Tibial nerve (tissue), 4 donors: ENCODE measurements at regions not wholly inside any gene's neighbourhood (a gene's known extent, or its start where the extent isn't known, plus 50 kb on each side); places are given as distances from the start of the nearest gene placed in this dataset.
"Not testable (repeated sequence)": the region's sequence is repeated elsewhere in the genome, so short reads cannot be mapped to it uniquely, and the experiment has no call there.

Source experiments
- DNase-seq, 2 donors: peaks; one replicate each; pipeline ENCODE4 v3.0.0-alpha.2; 2019; ENCODE audit warnings: low spot score in 2 of 2
- H3K27ac ChIP-seq, 4 donors: fragments of 200-600 bp; sonication (generic) in 3 of 4; one replicate each; pipeline ENCODE4 v1.5.1; 2017 to 2019; ENCODE audit warnings: mild to moderate bottlenecking in 1 of 4
- H3K27me3 ChIP-seq, 2 donors: fragments of 200-600 bp; sonication (generic) in 1 of 2; one replicate each; pipeline versions ENCODE4 v1.5.1 to v1.6.0; 2017 to 2019
- H3K36me3 ChIP-seq, 3 donors: fragments of 200-600 bp; sonication (generic); one replicate each; pipeline ENCODE4 v1.5.1; 2018 to 2019
- H3K4me1 ChIP-seq, 4 donors: fragments of 200-600 bp; sonication (generic) in 3 of 4; one replicate each; pipeline ENCODE4 v1.5.1; 2017 to 2019
- H3K4me3 ChIP-seq, 4 donors: fragments of 200-600 bp; sonication (generic) in 3 of 4; one replicate each; pipeline ENCODE4 v1.5.1; 2017 to 2019; ENCODE audit warnings: mild to moderate bottlenecking in 1 of 4, moderate library complexity in 1 of 4
- H3K9me3 ChIP-seq, 4 donors: fragments of 200-600 bp; sonication (generic) in 3 of 4; one replicate each; pipeline ENCODE4 v1.5.1; 2017 to 2019
- CTCF ChIP-seq, 5 experiments: fragments of 200-600 bp in 3 of 5; fragments of 450-650 bp in 2 of 5; sonication (generic) in 3 of 5; IDR thresholded peaks; one replicate each; pipeline ENCODE4 v1.5.1; 2016 to 2019; ENCODE audit warnings: antibody characterized with exemption in 5 of 5, mild to moderate bottlenecking in 3 of 5, moderate library complexity in 2 of 5
- EP300 ChIP-seq, 2 donors: sonication (generic); formaldehyde crosslinking; IDR thresholded peaks; one replicate each; pipeline ENCODE4 v1.6.1; 2017; ENCODE audit warnings: antibody characterized with exemption in 2 of 2, mild to moderate bottlenecking in 1 of 2
- POLR2A ChIP-seq, 2 donors: fragments of 450-650 bp; IDR thresholded peaks; one replicate each; pipeline ENCODE4 v1.6.1; 2017; ENCODE audit warnings: antibody characterized with exemption in 2 of 2, mild to moderate bottlenecking in 2 of 2, moderate library complexity in 2 of 2
- WGBS, 2 donors: methylation state at CpG; one replicate each; pipeline ENCODE4 v1.1.5; 2018; 5-methylcytosine and 5-hydroxymethylcytosine counted together

GRCh38 chr4:9703391-9703790 is 78.0 kb upstream of the DRD5 start:
- TF ChIP-seq POLR2A (IDR thresholded peaks at IDR 0.05) = no peak
- peak; percentile 39 to 62 (median 51) for TF ChIP-seq CTCF (IDR thresholded peaks at IDR 0.05)
- 21 to 24% methylated on average over 11 of the region's 11 CpGs for WGBS, 2 donors
- Histone ChIP-seq H3K4me1 (no peaks in the 10 kb centered on the region), H3K27ac (no peak overlapping the region), H3K4me3 (no peak overlapping the region), H3K36me3 (no peaks in the 10 kb centered on the region), H3K27me3 (no peaks in the 10 kb centered on the region), H3K9me3 (no peaks in the 10 kb centered on the region)
- peak; percentile 52 to 72 for DNase-seq

- H3K4me3 ChIP-seq, H3K36me3 ChIP-seq, H3K9me3 ChIP-seq, H3K4me1 ChIP-seq, DNase-seq, H3K27me3 ChIP-seq, H3K27ac ChIP-seq: not testable (repeated sequence)
- 83 to 88% methylated on average over 6 of the region's 6 CpGs for WGBS, 2 donors
Measured at GRCh38 chr4:9704126-9704525, 77.3 kb upstream of the DRD5 start.

DNA sequence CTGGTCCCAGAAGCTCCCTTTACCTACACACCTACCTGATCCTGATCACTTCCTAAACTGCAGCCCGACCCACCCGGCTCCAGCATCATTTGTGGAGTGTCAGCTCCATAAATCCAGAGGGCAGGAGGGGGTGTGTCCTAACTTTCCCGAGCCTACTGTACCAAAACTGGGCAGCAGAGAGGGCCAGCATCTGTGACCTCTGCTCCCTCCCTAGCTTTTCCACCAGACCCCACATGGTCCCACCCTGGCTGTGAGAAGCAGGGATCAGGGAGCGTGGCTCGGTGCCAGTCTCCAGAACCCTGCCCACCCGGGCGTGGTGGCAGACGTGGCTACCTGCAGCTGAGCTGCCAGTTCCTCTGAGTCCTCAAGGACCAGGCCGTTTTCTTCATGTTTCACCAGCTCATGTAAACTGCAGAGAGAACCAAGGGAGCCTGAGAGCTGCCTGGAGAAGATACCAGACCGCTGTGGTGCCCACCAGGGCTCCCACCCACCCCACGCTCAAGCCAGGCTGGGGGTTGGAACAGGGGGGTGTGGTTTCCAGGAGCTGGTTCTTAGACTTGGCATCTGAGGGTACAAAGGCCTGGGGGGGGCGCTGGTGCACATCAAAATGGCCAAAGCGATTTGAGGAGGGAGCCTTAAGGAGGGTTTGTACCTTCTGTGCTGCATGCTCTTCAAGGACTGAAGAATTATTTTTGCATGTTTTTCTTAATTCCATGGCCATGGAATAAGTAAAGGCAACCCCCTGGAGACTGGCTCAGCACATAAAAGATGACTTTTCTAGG is 76.7 kb upstream of the DRD5 start:
- H3K9me3 ChIP-seq = no peaks in the 10 kb centered on the region
- no peaks in the 10 kb centered on the region for H3K36me3 ChIP-seq
- no peak for DNase-seq
- no peak for TF ChIP-seq EP300 (IDR thresholded peaks at IDR 0.05)
- TF ChIP-seq POLR2A (IDR thresholded peaks at IDR 0.05) = no peak
- no peak for TF ChIP-seq CTCF (IDR thresholded peaks at IDR 0.05)
- no peaks in the 10 kb centered on the region for H3K27me3 ChIP-seq
- WGBS, 2 donors = 73 to 83% methylated on average over 10 to 12 of the region's 13 CpGs
- H3K4me1 ChIP-seq = no peaks in the 10 kb centered on the region
- H3K27ac ChIP-seq = no peak overlapping the region
- no peak overlapping the region for H3K4me3 ChIP-seq

DNA sequence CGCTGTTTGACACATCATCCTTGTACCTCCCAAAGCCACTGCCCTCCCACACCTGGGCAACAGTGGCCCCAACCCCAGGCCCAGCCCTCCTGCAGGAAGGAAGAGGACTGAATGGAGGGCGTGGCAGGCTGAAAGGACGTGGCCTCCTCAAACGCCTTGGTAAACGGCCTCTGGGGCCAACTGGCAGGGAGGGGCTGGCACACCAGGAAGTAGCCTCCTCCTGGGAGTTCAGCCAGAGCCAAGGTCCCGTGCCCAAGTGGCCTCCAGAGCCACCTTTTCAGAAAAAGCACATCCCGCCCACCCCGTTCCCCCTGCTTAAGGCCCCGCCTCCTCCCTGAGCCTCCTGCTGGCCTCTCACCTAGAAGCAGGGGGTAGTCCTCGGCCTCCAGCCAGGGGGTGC is 74.2 kb upstream of the DRD5 start:
- DNase-seq, H3K36me3 ChIP-seq, H3K27ac ChIP-seq, H3K9me3 ChIP-seq, H3K4me1 ChIP-seq, H3K27me3 ChIP-seq, H3K4me3 ChIP-seq: not testable (repeated sequence)
- 45 to 64% methylated on average over 7 of the region's 10 CpGs for WGBS, 2 donors

DNA sequence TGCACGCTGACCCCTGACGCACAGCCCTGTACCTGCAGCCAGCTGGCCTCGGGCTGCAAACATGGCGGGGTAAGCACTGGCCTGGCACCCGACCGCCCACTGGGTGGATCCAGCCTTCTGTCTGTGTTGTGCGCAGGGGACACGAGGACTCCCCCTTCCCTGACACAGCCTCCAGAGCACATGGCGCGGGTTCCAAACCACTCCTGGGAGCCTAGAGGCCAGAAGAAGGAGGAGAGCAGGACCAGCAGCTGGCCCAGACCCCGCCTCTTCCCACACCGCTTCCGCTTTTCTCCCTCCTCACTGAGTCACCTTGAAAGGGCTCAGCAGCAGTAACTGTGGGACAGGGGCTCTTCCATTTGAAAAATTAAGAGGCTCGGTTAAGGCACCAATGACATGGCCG is 73.5 kb upstream of the DRD5 start:
- WGBS, 2 donors = 85 to 94% methylated on average over 9 to 15 of the region's 15 CpGs
- not testable (repeated sequence) for DNase-seq, H3K4me3 ChIP-seq, H3K4me1 ChIP-seq, H3K27ac ChIP-seq, H3K9me3 ChIP-seq, H3K27me3 ChIP-seq, H3K36me3 ChIP-seq

GRCh38 chr4:9709724-9710123 is 71.7 kb upstream of the DRD5 start:
- Histone ChIP-seq H3K36me3 (no peaks in the 10 kb centered on the region), H3K27ac (no peak overlapping the region), H3K4me3 (no peak overlapping the region), H3K4me1 (no peaks in the 10 kb centered on the region), H3K27me3 (no peaks in the 10 kb centered on the region), H3K9me3 (no peaks in the 10 kb centered on the region)
- TF ChIP-seq POLR2A (IDR thresholded peaks at IDR 0.05) (no peak), CTCF (IDR thresholded peaks at IDR 0.05) (no peak), EP300 (IDR thresholded peaks at IDR 0.05) (no peak)
- 92 to 95% methylated on average over 11 of the region's 11 CpGs for WGBS, 2 donors
- DNase-seq = no peak

- not testable (repeated sequence) for H3K4me3 ChIP-seq, DNase-seq, H3K27ac ChIP-seq, H3K9me3 ChIP-seq, H3K27me3 ChIP-seq, H3K4me1 ChIP-seq, H3K36me3 ChIP-seq
- whole genome bisulfite sequencing, 2 donors = 96% methylated on average over 2 of the region's 2 CpGs
Measured at GRCh38 chr4:9715271-9715670, 66.2 kb upstream of the DRD5 start.
